ENCODE measurements at regions not wholly inside any gene's neighbourhood (a gene's known extent, or its start where the extent isn't known, plus 50 kb on each side); places are given as distances from the start of the nearest gene placed in this dataset.

DNA sequence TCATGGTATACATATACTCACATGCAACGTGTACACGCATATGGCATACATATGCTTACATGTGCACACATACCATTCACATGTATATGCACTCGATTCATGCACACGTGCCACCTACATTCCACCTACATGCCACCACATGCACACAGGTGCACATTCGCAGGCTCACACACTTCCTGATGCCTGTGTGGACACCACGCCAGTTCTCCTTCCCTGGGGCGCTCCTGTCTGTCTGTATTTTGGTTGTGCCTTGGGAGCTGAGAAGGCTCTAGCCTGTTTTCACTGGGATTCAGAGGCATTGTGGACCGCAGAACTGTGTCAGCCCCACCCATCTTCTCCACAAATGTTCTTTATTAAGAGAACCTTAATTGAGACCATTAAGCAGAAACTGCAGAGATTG, 96.6 kb upstream of the CTDP1 start:
- TF ChIP-seq, protein P1, sequence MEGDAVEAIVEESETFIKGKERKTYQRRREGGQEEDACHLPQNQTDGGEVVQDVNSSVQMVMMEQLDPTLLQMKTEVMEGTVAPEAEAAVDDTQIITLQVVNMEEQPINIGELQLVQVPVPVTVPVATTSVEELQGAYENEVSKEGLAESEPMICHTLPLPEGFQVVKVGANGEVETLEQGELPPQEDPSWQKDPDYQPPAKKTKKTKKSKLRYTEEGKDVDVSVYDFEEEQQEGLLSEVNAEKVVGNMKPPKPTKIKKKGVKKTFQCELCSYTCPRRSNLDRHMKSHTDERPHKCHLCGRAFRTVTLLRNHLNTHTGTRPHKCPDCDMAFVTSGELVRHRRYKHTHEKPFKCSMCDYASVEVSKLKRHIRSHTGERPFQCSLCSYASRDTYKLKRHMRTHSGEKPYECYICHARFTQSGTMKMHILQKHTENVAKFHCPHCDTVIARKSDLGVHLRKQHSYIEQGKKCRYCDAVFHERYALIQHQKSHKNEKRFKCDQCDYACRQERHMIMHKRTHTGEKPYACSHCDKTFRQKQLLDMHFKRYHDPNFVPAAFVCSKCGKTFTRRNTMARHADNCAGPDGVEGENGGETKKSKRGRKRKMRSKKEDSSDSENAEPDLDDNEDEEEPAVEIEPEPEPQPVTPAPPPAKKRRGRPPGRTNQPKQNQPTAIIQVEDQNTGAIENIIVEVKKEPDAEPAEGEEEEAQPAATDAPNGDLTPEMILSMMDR (IDR thresholded peaks at IDR 0.05) = no peak
- no peak for TF ChIP-seq POLR2A (IDR thresholded peaks at IDR 0.05)
